ENCODE measurements at regions not wholly inside any gene's neighbourhood (a gene's known extent, or its start where the extent isn't known, plus 50 kb on each side); places are given as distances from the start of the nearest gene placed in this dataset.
"Not testable (repeated sequence)": the region's sequence is repeated elsewhere in the genome, so short reads cannot be mapped to it uniquely, and the experiment has no call there.

DNA sequence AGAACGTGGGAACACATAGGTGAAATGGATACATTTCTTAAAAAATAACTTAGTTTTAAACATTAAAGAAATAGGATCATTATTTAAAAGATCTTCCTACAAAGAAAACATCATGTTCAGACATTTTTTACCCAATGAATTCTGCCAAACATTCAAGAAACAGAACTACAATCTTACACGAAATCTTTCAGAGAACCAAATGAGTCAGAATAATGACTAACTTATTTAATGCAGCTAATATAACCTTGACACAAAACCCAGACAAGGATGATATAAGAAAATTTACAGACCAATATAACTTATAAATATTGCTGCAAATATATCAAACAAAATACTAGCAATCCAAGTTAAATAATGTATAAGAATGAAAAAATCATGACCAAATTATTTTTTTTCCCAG is 220.1 kb upstream of the KCNK2 start:
- intact Hi-C loops (cut with DNase I): no loop called here
- no peaks in the 10 kb centered on the region for H3K36me3 ChIP-seq (replicated peaks in 1 of 2)
- 44 to 63% (median 56%) methylated on average over 2 of the region's 2 CpGs for WGBS, 4 donors
- DNase-seq: no peak
- TF ChIP-seq, protein P1, sequence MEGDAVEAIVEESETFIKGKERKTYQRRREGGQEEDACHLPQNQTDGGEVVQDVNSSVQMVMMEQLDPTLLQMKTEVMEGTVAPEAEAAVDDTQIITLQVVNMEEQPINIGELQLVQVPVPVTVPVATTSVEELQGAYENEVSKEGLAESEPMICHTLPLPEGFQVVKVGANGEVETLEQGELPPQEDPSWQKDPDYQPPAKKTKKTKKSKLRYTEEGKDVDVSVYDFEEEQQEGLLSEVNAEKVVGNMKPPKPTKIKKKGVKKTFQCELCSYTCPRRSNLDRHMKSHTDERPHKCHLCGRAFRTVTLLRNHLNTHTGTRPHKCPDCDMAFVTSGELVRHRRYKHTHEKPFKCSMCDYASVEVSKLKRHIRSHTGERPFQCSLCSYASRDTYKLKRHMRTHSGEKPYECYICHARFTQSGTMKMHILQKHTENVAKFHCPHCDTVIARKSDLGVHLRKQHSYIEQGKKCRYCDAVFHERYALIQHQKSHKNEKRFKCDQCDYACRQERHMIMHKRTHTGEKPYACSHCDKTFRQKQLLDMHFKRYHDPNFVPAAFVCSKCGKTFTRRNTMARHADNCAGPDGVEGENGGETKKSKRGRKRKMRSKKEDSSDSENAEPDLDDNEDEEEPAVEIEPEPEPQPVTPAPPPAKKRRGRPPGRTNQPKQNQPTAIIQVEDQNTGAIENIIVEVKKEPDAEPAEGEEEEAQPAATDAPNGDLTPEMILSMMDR (IDR thresholded peaks at IDR 0.05): no peak
- no peak for TF ChIP-seq POLR2A (IDR thresholded peaks at IDR 0.05)
- no peaks in the 10 kb centered on the region for H3K27me3 ChIP-seq
- H3K4me1 ChIP-seq (replicated peaks in 1 of 2): peaks cover 0 to 10% of the 10 kb centered on the region in 2 donors
- H3K27ac ChIP-seq: no peak overlapping the region
- H3K9me3 ChIP-seq (replicated peaks in 1 of 3): no peaks in the 10 kb centered on the region
- no peak overlapping the region for H3K4me3 ChIP-seq

DNA sequence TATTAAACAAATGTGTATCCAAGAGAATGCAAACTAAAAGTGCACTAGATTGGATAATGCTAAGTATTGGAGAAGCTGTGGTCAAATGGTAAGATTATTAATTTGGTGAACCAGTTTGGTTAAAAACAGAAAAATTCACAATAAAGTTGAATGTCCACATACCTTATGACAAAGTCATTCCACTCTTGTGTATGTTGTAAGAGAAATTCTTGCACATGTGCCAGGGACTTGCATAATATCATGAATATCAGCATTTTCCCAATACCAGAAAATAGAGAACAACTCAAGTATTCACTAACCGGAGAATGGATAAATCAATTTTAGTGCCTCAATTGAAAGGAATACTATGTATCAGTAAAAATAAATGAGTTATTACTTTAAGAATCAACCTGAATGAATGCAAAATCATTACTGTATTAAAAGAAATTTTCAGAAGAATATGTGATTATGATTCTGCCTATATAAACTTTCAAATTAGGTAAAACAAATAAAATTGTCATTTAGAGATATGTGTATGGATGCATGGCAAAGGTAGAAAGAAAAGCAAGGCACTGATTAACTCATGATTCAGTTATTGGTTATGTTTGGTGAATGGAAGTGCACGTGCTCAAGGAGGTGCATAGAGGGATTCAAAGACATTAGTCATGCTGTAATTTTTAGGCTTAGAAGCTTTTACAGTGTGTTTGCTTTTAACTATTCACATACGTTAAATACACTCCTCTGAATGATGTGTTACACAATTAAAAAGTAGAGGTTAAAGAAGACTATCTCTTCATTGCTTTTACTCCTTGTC is 217.4 kb upstream of the KCNK2 start:
- H3K27ac ChIP-seq: no peak overlapping the region
- peak in 2 of 7 donors; percentile 31 to 32 for DNase-seq

DNA sequence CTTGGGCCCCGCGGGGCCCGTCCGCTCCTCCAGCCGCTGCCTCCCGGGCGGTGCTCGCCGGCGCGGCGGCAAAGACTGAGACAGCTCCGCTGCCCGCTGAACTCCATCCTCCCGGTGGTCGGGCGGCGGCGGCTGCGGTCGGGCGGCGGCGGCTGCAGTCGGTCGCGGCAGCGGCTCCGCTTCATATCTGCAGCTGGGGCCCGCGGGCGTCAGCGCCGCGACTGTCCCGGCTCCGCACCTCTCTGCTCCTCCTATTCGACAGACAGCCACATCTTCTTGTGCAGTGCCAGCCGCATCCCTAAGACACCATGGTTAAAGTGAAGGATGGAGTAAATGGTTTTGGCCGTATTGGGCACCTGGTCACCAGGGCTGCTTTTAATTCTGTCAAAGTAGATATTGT is 212.1 kb upstream of the KCNK2 start:
- H3K27ac ChIP-seq; H3K27me3 ChIP-seq; H3K36me3 ChIP-seq (replicated peaks in 1 of 2); H3K9me3 ChIP-seq (replicated peaks in 1 of 3); H3K4me3 ChIP-seq; H3K4me1 ChIP-seq (replicated peaks in 1 of 2); DNase-seq; intact Hi-C loops (cut with DNase I): not testable (repeated sequence)
- WGBS, 4 donors: 95 to 99% (median 97%) methylated on average over 21 to 38 of the region's 40 CpGs

More for the DNA sequence above, 217.4 kb upstream of the KCNK2 start:
- 74 to 77% (median 75%) methylated on average over 3 of the region's 3 CpGs for WGBS, 4 donors
- Histone ChIP-seq H3K27me3 (no peaks in the 10 kb centered on the region), H3K4me1 (replicated peaks in 1 of 2) (peaks cover 0 to 10% of the 10 kb centered on the region in 2 donors), H3K36me3 (replicated peaks in 1 of 2) (no peaks in the 10 kb centered on the region), H3K4me3 (no peak overlapping the region), H3K9me3 (replicated peaks in 1 of 3) (no peaks in the 10 kb centered on the region)
- TF ChIP-seq, protein P1 (IDR thresholded peaks at IDR 0.05): no peak
- TF ChIP-seq POLR2A (IDR thresholded peaks at IDR 0.05): no peak
- intact Hi-C loops (cut with DNase I): no loop called here

DNA sequence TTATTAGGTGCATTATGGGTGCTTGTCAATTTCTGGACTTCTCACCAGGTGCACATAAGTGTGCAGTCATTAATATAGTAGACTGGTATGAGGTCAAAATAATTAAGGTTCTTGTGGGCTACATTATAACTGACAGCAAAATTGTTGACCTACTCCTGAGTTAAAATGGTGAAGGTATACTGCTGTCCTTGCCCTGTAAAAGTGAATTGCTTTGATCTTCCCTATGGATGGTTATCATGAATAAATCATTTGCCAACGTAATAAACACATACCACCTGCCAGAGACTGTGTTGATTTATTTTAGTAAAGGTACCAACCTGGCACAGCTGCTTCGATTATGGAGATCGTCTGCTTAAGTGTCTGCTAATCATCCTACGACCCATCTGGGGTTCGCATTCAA is 201.6 kb upstream of the KCNK2 start:
- Histone ChIP-seq H3K27me3 (no peaks in the 10 kb centered on the region), H3K36me3 (replicated peaks in 1 of 2) (no peaks in the 10 kb centered on the region), H3K4me1 (replicated peaks in 1 of 2) (no peaks in the 10 kb centered on the region), H3K27ac (no peak overlapping the region), H3K9me3 (replicated peaks in 1 of 3) (no peaks in the 10 kb centered on the region), H3K4me3 (no peak overlapping the region)
- WGBS, 4 donors: 81 to 89% (median 85%) methylated on average over 5 of the region's 5 CpGs
- no peak for DNase-seq
- TF ChIP-seq, protein P1 (IDR thresholded peaks at IDR 0.05): no peak
- TF ChIP-seq POLR2A (IDR thresholded peaks at IDR 0.05): no peak
- intact Hi-C loops (cut with DNase I): no loop called here

DNA sequence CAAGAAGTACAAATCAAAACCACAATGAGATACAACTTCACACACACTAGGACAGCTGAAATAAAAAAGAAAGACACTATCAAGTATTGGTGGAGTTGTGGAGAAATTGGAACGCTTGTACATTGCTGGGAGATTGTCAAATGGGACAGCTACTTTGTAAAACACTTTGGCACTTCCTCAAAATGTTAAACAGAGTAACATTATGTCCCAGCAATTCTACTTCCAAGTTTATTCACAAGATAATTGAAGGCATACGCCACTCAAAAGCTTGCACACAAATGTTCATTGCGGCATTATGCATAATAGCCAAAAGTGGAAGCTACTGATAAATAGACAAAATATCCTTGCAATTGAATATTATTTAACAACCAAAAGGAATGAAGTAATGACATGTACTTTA is 199.9 kb upstream of the KCNK2 start:
- intact Hi-C loops (cut with DNase I): no loop called here
- H3K4me3 ChIP-seq: no peak overlapping the region
- no peaks in the 10 kb centered on the region for H3K27me3 ChIP-seq
- WGBS, 4 donors: 90 to 94% (median 92%) methylated on average over 3 of the region's 3 CpGs
- TF ChIP-seq POLR2A (IDR thresholded peaks at IDR 0.05): no peak
- TF ChIP-seq, protein P1 (IDR thresholded peaks at IDR 0.05): no peak
- no peaks in the 10 kb centered on the region for H3K36me3 ChIP-seq (replicated peaks in 1 of 2)
- H3K4me1 ChIP-seq (replicated peaks in 1 of 2): no peaks in the 10 kb centered on the region
- no peak overlapping the region for H3K27ac ChIP-seq
- H3K9me3 ChIP-seq (replicated peaks in 1 of 3): no peaks in the 10 kb centered on the region
- no peak for DNase-seq

Data from adrenal gland (tissue), 9 donors.